Rectal smooth muscle tissue (tissue), 1 donor: ENCODE measurements at regions not wholly inside any gene's neighbourhood (a gene's known extent, or its start where the extent isn't known, plus 50 kb on each side); places are given as distances from the start of the nearest gene placed in this dataset.

Experiments used
- H3K27ac ChIP-seq: one replicate; pipeline ENCODE4 v1.7.0; 2013; ENCODE audit warnings: low read depth, low read length, inconsistent platforms
- H3K27me3 ChIP-seq: one replicate; pipeline ENCODE4 v1.7.0; 2013; ENCODE audit warnings: low read length; ENCODE audit not compliant: control insufficient read depth, insufficient read depth
- H3K36me3 ChIP-seq: one replicate; pipeline ENCODE4 v1.7.0; 2013; ENCODE audit warnings: low read length; ENCODE audit not compliant: control insufficient read depth, insufficient read depth
- H3K4me1 ChIP-seq: one replicate; pipeline ENCODE4 v1.7.0; 2013; ENCODE audit warnings: low read length; ENCODE audit not compliant: control insufficient read depth, insufficient read depth
- H3K4me3 ChIP-seq: one replicate; pipeline ENCODE4 v1.7.0; 2013; ENCODE audit warnings: low read length
- H3K9ac ChIP-seq: one replicate; pipeline ENCODE4 v1.7.0; 2013; ENCODE audit warnings: low read length

DNA sequence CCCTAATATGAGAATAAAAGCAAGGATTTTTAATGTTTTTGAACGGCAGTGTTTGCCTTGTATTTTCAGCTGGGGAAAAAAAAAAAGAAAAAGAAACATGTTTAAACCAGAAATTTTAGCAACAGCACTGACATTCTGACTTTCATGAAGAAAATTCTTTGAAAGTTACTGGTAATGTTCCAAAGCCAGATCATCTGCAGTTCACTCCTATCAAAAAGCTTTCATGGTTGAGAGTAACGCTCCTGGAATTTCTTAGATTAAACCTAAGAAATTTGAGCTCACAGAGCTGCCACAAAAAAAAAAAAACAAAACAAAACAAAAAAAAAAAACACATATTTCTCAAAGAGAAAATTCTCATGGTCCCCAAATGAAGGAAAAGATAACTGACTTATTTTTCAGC, 1106.7 kb downstream of the EFNB2 start:
- Histone ChIP-seq H3K9ac (no peak overlapping the region), H3K36me3 (no peaks in the 10 kb centered on the region), H3K27me3 (no peaks in the 10 kb centered on the region), H3K27ac (no peak overlapping the region), H3K4me3 (no peak overlapping the region), H3K4me1 (no peaks in the 10 kb centered on the region)

- H3K9ac ChIP-seq: no peak overlapping the region
- H3K4me1 ChIP-seq: no peaks in the 10 kb centered on the region
- no peak overlapping the region for H3K27ac ChIP-seq
- no peak overlapping the region for H3K4me3 ChIP-seq
- H3K36me3 ChIP-seq: no peaks in the 10 kb centered on the region
- no peaks in the 10 kb centered on the region for H3K27me3 ChIP-seq
Observed at GRCh38 chr13:105426441-105426840, 1109.0 kb downstream of the EFNB2 start.

- no peaks in the 10 kb centered on the region for H3K4me1 ChIP-seq
- no peak overlapping the region for H3K27ac ChIP-seq
- H3K9ac ChIP-seq: no peak overlapping the region
- H3K4me3 ChIP-seq: no peak overlapping the region
- no peaks in the 10 kb centered on the region for H3K36me3 ChIP-seq
- H3K27me3 ChIP-seq: no peaks in the 10 kb centered on the region
Observed at GRCh38 chr13:105414639-105415038, 1120.8 kb downstream of the EFNB2 start.

- Histone ChIP-seq H3K27ac (no peak overlapping the region), H3K4me1 (no peaks in the 10 kb centered on the region), H3K36me3 (no peaks in the 10 kb centered on the region), H3K4me3 (no peak overlapping the region), H3K27me3 (no peaks in the 10 kb centered on the region), H3K9ac (no peak overlapping the region)
Observed at GRCh38 chr13:105412171-105412570, 1123.3 kb downstream of the EFNB2 start.

DNA sequence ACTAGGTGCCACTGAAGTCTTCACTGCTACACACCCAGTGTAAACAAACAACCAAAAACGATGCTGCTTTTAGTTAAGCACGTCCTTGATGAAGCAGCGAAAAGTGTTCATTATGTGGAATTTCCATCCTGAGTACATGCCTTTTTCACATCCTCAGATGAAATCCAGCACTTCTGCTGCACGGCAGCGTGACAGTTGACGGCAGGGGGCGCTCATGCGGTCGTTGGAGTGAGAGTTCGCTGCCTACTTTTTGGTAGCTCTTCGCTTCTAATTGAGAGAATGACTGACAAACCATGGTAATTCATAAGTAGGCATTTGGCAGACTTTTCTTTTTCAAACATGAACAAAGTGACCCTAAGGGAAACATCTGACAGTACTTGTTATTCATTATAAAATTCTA, 1124.9 kb downstream of the EFNB2 start:
- H3K27ac ChIP-seq: no peak overlapping the region
- H3K36me3 ChIP-seq: no peaks in the 10 kb centered on the region
- H3K27me3 ChIP-seq: no peaks in the 10 kb centered on the region
- no peaks in the 10 kb centered on the region for H3K4me1 ChIP-seq
- H3K9ac ChIP-seq: no peak overlapping the region
- no peak overlapping the region for H3K4me3 ChIP-seq

DNA sequence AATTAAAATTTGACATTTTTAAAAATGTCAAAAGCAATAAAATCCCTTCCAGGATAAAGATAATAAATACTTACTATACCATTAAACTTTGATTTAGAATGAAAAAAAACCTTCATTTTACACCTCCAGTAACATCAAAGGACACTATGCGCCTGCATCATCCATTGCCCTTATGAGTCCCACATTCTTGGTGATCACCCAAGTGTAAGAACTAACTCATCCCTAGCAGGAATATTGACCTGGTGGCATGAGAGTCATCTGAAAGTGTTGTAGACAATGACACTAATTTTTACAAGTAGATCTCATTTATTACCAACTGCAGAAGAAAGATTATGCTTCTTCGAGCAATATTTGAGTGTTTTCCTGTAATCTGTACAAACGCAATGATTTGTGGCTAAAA, 1128.9 kb downstream of the EFNB2 start:
- Histone ChIP-seq H3K36me3 (no peaks in the 10 kb centered on the region), H3K9ac (no peak overlapping the region), H3K4me1 (no peaks in the 10 kb centered on the region), H3K4me3 (no peak overlapping the region), H3K27ac (no peak overlapping the region), H3K27me3 (no peaks in the 10 kb centered on the region)

DNA sequence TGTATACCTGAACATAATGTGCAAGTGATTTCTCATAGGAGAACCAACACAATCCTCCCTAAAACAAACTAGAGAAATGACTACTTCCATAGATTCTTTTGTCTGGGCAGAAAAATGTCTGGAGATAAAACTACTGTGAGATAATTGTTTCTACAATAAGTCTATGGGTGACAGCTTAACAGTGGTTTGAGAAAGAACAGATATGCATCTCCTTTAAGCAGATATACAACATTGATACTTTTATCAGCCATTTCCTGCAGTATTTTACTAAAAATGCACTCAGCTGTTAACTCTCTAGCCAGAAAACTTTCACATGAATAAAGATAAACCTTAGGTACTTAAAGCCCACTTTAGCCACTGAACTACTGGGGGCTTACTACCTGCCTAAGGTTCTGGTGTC, 1132.4 kb downstream of the EFNB2 start:
- no peak overlapping the region for H3K9ac ChIP-seq
- H3K4me3 ChIP-seq: no peak overlapping the region
- H3K36me3 ChIP-seq: no peaks in the 10 kb centered on the region
- H3K27ac ChIP-seq: no peak overlapping the region
- no peaks in the 10 kb centered on the region for H3K27me3 ChIP-seq
- no peaks in the 10 kb centered on the region for H3K4me1 ChIP-seq

DNA sequence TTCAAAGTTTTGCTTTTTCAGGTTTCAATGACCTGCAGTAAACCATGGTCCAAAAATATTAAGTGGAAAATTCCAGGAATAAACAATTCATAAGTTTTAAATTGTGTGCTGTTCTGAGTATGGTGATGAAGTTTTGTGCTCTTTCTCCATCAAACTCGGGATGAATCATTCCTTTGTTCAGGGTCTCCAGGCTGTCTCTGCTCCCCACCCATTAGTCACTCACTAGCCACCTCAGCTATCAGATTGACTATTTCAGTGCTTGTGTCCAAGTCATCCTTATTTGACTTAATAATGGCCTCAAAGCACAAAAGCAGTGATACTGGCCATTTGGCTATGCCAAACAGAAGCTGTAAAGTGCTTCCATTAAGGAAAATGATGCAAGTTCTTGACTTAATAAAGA, 1140.4 kb downstream of the EFNB2 start:
- H3K4me3 ChIP-seq: no peak overlapping the region
- H3K36me3 ChIP-seq: no peaks in the 10 kb centered on the region
- H3K27ac ChIP-seq: no peak overlapping the region
- H3K9ac ChIP-seq: no peak overlapping the region
- H3K27me3 ChIP-seq: no peaks in the 10 kb centered on the region
- H3K4me1 ChIP-seq: no peaks in the 10 kb centered on the region

- H3K36me3 ChIP-seq: no peaks in the 10 kb centered on the region
- no peaks in the 10 kb centered on the region for H3K27me3 ChIP-seq
- no peaks in the 10 kb centered on the region for H3K4me1 ChIP-seq
- H3K9ac ChIP-seq: no peak overlapping the region
- no peak overlapping the region for H3K4me3 ChIP-seq
- no peak overlapping the region for H3K27ac ChIP-seq
Observed at GRCh38 chr13:105389373-105389772, 1146.1 kb downstream of the EFNB2 start.

DNA sequence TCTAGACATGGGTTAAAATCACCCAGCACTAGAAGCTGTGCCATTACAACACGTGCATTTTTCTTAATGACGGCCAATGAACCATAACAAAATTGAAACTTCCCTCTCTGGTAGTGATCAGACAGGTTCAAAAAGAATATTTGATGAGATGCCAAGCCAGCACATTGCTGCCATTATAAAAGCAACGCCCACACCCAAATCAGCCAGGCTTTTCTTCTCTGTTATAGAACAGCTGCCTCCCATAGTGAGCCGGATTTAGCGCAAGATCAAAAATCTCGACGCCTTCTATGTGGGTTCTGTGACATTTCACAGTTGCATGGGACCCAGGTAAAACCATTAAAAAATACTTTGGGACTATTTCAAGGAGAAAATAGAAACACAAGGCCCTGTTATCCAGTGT, 1158.0 kb downstream of the EFNB2 start:
- no peak overlapping the region for H3K9ac ChIP-seq
- H3K4me1 ChIP-seq: no peaks in the 10 kb centered on the region
- no peak overlapping the region for H3K27ac ChIP-seq
- H3K36me3 ChIP-seq: no peaks in the 10 kb centered on the region
- no peak overlapping the region for H3K4me3 ChIP-seq
- no peaks in the 10 kb centered on the region for H3K27me3 ChIP-seq

DNA sequence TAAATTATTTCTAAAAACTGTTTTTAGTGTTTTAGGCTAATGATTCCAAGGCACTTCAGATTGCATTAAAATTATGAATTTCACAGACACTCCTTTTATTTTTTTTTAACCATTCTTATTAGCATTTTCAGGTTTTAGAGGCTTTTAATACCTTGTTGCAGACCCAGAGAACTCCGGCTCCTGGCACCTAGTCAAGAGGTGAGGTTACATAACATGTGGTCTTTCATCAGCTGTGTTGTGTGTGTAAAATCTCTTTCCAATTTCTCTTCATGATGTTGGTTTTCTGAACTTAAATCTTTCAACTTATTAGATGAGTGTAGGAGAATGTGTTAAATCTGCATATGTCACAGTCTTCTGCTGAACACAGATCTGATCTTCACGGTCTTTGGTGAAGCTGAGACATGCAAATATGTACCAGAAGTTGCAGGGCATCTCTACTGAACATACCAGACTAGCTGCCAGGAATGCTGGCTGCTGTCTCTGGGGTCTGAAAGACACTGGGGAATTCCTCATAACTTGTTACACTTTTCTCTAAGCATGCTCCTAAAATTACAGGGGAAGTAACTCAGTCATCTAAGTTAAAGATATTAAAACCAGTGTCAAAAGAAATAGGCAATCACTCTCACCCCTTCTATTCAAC, 1165.3 kb downstream of the EFNB2 start:
- Histone ChIP-seq H3K27ac (no peak overlapping the region), H3K4me1 (no peaks in the 10 kb centered on the region), H3K4me3 (no peak overlapping the region), H3K9ac (no peak overlapping the region), H3K27me3 (no peaks in the 10 kb centered on the region), H3K36me3 (no peaks in the 10 kb centered on the region)

GRCh38 chr13:105368781-105369180, 1166.7 kb downstream of the EFNB2 start:
- H3K36me3 ChIP-seq: no peaks in the 10 kb centered on the region
- no peak overlapping the region for H3K4me3 ChIP-seq
- H3K27me3 ChIP-seq: no peaks in the 10 kb centered on the region
- no peak overlapping the region for H3K9ac ChIP-seq
- H3K27ac ChIP-seq: no peak overlapping the region
- H3K4me1 ChIP-seq: no peaks in the 10 kb centered on the region

- Histone ChIP-seq H3K27ac (no peak overlapping the region), H3K4me3 (no peak overlapping the region), H3K36me3 (no peaks in the 10 kb centered on the region), H3K4me1 (peaks cover 4% of the 10 kb centered on the region), H3K9ac (no peak overlapping the region), H3K27me3 (no peaks in the 10 kb centered on the region)
Observed at GRCh38 chr13:105365831-105366230, 1169.6 kb downstream of the EFNB2 start.
